Hepatocyte (in vitro differentiated cells): ENCODE measurements at regions not wholly inside any gene's neighbourhood (a gene's known extent, or its start where the extent isn't known, plus 50 kb on each side); places are given as distances from the start of the nearest gene placed in this dataset.

ENCODE experiments used
- CTCF ChIP-seq: fragments of 200-600 bp; sonication (generic); IDR thresholded peaks from 2 replicates; pipeline ENCODE4 v1.5.1; 2016; ENCODE audit warnings: antibody characterized with exemption, mild to moderate bottlenecking; ENCODE audit not compliant: poor library complexity
- EZH2 ChIP-seq: fragments of 200-600 bp; sonication (generic); IDR thresholded peaks from 2 replicates; pipeline ENCODE4 v1.6.1; 2016; ENCODE audit warnings: antibody characterized with exemption, mild to moderate bottlenecking, borderline replicate concordance
- EZH2phosphoT487 ChIP-seq: fragments of 200-600 bp; sonication (generic); IDR thresholded peaks from one replicate; pipeline ENCODE4 v1.6.1; 2018; ENCODE audit warnings: antibody characterized with exemption, mild to moderate bottlenecking, low read depth, moderate library complexity; ENCODE audit not compliant: unreplicated experiment, severe bottlenecking

- TF ChIP-seq CTCF (no peak), EZH2phosphoT487 (no peak), EZH2 (no peak)
Measured at GRCh38 chr22:48069256-48069655, 1306.8 kb downstream of the TBC1D22A start.
